Lower lobe of right lung (tissue), 2 donors: ENCODE measurements at regions not wholly inside any gene's neighbourhood (a gene's known extent, or its start where the extent isn't known, plus 50 kb on each side); places are given as distances from the start of the nearest gene placed in this dataset.

ENCODE experiments used
- ATAC-seq, 2 donors: fragments of 200-7000 bp; cut with Tn5 transposase; one replicate each; pipeline ENCODE4 v1.9.1; 2020 to 2022; ENCODE audit warnings: mild to moderate bottlenecking in 2 of 2, moderate library complexity in 2 of 2
- DNase-seq: peaks from one replicate; pipeline ENCODE4 v3.0.0-alpha.2; 2020
- H3K27ac ChIP-seq: fragments of 200-600 bp; one replicate; pipeline ENCODE4 v1.8.0; 2022
- H3K27me3 ChIP-seq: fragments of 200-600 bp; one replicate; pipeline ENCODE4 v1.8.0; 2022; ENCODE audit warnings: low read depth
- H3K36me3 ChIP-seq: fragments of 200-600 bp; one replicate; pipeline ENCODE4 v1.8.0; 2022; ENCODE audit warnings: mild to moderate bottlenecking
- H3K4me1 ChIP-seq: fragments of 200-600 bp; one replicate; pipeline ENCODE4 v1.8.0; 2022
- H3K4me3 ChIP-seq: fragments of 200-600 bp; one replicate; pipeline ENCODE4 v1.8.0; 2022; ENCODE audit warnings: mild to moderate bottlenecking
- H3K9me3 ChIP-seq: fragments of 200-600 bp; one replicate; pipeline ENCODE4 v1.8.0; 2022
- intact Hi-C: fragments of 100-400 bp; cut with DNase I; formaldehyde crosslinking; loops from one replicate; pipeline ENCODE4 v1.11.0; 2022
- TF ChIP-seq, protein P1 (sequence below): fragments of 200-600 bp; IDR thresholded peaks from one replicate; pipeline ENCODE4 v1.8.0; 2022; ENCODE audit warnings: antibody characterized with exemption, mild to moderate bottlenecking
- donor health status: DM: no; HTN: yes; CAD: no; lungs with severe emphysema.

DNA sequence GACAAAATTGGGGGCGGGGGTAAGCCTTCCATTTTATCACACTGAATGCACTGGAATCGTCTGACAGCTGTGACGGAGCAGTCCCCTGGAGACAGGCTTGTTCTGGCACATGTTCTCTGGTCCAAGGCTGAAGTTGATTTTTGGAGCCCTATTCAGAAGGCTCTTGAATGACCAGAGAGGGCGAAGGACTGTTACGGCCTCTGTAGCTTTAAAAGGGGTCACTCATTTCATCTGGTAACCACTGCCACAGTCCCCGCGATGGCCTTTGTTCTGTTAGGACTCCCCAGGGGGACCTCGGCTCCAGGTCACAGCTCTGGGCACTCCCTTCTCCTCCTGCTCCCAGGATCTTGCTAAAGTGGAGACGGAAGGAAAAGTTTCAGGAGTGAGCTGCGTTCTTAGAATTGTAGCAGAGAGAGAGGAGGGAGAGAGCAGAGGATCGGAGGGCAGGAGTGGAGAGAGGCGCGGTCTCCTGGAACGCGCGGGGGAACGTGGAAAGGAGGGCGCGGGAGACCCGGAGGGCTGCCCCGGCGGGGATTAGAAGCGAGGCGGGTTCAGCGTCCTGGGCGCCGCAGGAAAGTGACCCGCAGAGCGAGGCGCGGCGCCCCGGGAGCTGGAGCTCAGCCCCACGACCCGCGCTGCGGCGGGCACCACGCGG, 134.3 kb upstream of the MYO16 start:
- Histone ChIP-seq H3K27me3 (peaks cover 29% of the 10 kb centered on the region), H3K36me3 (no peaks in the 10 kb centered on the region), H3K4me3 (peak overlapping the region; percentile 46), H3K4me1 (peaks cover 11% of the 10 kb centered on the region), H3K27ac (no peak overlapping the region), H3K9me3 (no peaks in the 10 kb centered on the region)
- intact Hi-C loops, result no loop called here
- no peak for DNase-seq
- TF ChIP-seq, protein P1, sequence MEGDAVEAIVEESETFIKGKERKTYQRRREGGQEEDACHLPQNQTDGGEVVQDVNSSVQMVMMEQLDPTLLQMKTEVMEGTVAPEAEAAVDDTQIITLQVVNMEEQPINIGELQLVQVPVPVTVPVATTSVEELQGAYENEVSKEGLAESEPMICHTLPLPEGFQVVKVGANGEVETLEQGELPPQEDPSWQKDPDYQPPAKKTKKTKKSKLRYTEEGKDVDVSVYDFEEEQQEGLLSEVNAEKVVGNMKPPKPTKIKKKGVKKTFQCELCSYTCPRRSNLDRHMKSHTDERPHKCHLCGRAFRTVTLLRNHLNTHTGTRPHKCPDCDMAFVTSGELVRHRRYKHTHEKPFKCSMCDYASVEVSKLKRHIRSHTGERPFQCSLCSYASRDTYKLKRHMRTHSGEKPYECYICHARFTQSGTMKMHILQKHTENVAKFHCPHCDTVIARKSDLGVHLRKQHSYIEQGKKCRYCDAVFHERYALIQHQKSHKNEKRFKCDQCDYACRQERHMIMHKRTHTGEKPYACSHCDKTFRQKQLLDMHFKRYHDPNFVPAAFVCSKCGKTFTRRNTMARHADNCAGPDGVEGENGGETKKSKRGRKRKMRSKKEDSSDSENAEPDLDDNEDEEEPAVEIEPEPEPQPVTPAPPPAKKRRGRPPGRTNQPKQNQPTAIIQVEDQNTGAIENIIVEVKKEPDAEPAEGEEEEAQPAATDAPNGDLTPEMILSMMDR, result no peak
- peak in 1 of 2 donors; percentile 26 for ATAC-seq

- Histone ChIP-seq H3K9me3 (no peaks in the 10 kb centered on the region), H3K4me3 (peak overlapping the region; percentile 46), H3K4me1 (peaks cover 11% of the 10 kb centered on the region), H3K27ac (no peak overlapping the region), H3K27me3 (peaks cover 29% of the 10 kb centered on the region), H3K36me3 (no peaks in the 10 kb centered on the region)
- TF ChIP-seq, protein P1, result no peak
- no peak for DNase-seq
- peak; percentile 34 to 43 for ATAC-seq
- intact Hi-C loops, result no loop called here
Measured at GRCh38 chr13:108495646-108496361, 133.6 kb upstream of the MYO16 start.

DNA sequence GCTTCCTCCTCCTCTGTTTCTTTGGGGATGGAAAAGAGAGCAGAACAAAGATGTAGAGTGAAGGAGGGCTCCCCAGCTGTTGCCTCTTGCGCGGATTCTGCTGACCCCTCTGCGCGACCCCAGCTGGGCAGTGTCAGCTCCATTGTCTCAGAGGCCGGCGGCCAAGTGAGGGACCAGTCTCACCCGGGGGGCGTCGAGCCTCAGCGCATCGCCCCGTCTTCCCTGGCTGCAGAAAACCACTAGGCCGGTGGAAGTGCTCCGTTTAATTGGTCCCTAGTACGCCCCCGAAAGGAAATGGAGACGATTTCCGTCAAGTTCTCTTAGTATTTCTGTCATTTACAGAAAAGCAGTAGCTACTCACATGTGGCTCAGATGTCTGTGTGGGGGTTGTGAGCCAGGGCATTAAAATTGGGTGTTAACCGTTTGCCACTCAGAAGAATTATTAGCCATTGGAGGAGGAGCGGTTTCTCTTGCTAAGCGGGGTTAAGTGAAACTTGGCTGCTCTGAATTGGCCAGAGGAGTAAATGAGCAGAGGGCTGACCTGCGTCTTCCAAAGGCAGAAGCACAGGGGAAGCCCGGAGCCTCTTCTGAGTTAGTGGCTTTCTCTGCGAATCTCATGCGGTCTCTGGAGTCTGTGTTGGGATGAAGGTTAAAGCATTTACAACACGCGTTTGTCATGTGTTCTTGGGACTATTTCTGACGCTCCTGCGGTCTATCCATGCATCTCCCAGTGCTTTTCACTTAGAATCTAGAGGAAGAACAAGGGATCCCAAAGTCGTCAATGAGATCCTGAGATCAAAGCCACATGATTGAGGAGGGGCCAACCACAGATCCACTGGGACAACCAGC, 132.8 kb upstream of the MYO16 start:
- peak overlapping the region; percentile 46 for H3K4me3 ChIP-seq
- peaks cover 29% of the 10 kb centered on the region for H3K27me3 ChIP-seq
- TF ChIP-seq, protein P1, result no peak
- no peak for DNase-seq
- no peak overlapping the region for H3K27ac ChIP-seq
- H3K9me3 ChIP-seq, result no peaks in the 10 kb centered on the region
- no peaks in the 10 kb centered on the region for H3K36me3 ChIP-seq
- peaks cover 11% of the 10 kb centered on the region for H3K4me1 ChIP-seq
- intact Hi-C loops, result no loop called here
- no peak for ATAC-seq

DNA sequence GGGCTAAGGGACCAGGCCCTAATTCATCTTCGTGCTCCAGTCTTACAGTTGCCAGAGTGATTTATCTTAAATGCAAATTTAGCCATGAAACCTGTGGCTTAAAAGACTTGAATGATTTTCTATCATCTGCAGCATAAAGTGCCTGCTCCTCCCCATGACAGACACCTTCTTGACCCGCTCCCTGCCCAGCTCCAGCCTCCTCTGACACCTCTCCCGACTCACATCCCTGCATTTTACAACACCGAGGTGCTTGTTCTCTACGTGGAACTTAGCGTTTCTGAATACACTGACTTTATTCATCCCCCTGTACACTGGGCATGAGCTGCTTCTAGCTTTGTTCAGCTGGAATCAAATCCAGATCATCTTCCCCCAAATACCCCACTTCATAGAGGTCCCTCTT, 128.7 kb upstream of the MYO16 start:
- peaks cover 14% of the 10 kb centered on the region for H3K27me3 ChIP-seq
- H3K36me3 ChIP-seq, result no peaks in the 10 kb centered on the region
- H3K9me3 ChIP-seq, result no peaks in the 10 kb centered on the region
- H3K4me1 ChIP-seq, result peaks cover 11% of the 10 kb centered on the region
- DNase-seq (no peak), ATAC-seq (no peak)
- H3K4me3 ChIP-seq, result no peak overlapping the region
- TF ChIP-seq, protein P1, result no peak
- no peak overlapping the region for H3K27ac ChIP-seq
- intact Hi-C loops, result no loop called here

GRCh38 chr13:108508263-108508662, 121.1 kb upstream of the MYO16 start:
- Histone ChIP-seq H3K4me3 (no peak overlapping the region), H3K4me1 (no peaks in the 10 kb centered on the region), H3K27me3 (no peaks in the 10 kb centered on the region), H3K36me3 (no peaks in the 10 kb centered on the region), H3K27ac (no peak overlapping the region), H3K9me3 (no peaks in the 10 kb centered on the region)
- intact Hi-C loops, result no loop called here
- ATAC-seq, result peak in 1 of 2 donors; percentile 32
- TF ChIP-seq, protein P1, result peak; percentile 45
- DNase-seq, result no peak
